ENCODE measurements at regions not wholly inside any gene's neighbourhood (a gene's known extent, or its start where the extent isn't known, plus 50 kb on each side); places are given as distances from the start of the nearest gene placed in this dataset.

DNA sequence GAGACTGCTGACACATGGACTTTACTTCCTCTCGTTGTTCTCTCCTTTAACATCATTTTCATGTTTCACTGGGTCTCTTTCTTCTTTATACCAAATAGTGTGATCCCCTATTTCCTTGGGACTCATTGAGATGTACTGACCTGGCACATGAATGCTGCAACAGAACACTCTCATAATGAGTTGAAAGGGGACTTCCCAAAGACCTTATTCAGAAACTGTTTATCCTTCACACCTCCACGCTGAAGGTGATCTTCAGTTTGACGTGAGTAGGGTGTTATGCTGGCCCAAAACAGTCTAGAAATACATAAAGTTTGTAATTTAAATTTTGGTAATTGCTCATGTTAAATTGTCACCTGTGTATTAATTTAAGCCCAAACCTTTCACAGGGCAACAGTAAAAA lies 1096.8 kb upstream of the GYPC start:
- no peak for TF ChIP-seq POLR2A (IDR thresholded peaks at IDR 0.05; ENCODE audit: insufficient read depth in 1 of 2, low read depth in 2 of 2, low read length in 2 of 2)
- TF ChIP-seq, protein P1, sequence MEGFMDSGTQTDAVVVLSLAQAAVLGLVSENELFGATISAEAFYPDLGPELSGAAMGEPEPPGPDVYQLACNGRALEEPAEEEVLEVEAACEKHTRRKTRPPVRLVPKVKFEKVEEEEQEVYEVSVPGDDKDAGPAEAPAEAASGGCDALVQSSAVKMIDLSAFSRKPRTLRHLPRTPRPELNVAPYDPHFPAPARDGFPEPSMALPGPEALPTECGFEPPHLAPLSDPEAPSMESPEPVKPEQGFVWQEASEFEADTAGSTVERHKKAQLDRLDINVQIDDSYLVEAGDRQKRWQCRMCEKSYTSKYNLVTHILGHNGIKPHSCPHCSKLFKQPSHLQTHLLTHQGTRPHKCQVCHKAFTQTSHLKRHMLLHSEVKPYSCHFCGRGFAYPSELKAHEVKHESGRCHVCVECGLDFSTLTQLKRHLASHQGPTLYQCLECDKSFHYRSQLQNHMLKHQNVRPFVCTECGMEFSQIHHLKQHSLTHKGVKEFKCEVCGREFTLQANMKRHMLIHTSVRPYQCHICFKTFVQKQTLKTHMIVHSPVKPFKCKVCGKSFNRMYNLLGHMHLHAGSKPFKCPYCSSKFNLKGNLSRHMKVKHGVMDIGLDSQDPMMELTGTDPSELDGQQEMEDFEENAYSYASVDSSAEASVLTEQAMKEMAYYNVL (CRISPR knock-in tag; IDR thresholded peaks at IDR 0.05; ENCODE audit: borderline replicate concordance), result no peak
- TF ChIP-seq SMAD3 (CRISPR knock-in tag; IDR thresholded peaks at IDR 0.05), result no peak
- TF ChIP-seq POLR2AphosphoS5 (IDR thresholded peaks at IDR 0.05; ENCODE audit: low read depth, low read length), result no peak
- TF ChIP-seq JUND (CRISPR knock-in tag; IDR thresholded peaks at IDR 0.05), result no peak
- no peak for TF ChIP-seq SP1 (IDR thresholded peaks at IDR 0.05)
- TF ChIP-seq SP1 (CRISPR knock-in tag; IDR thresholded peaks at IDR 0.05), result no peak
- TF ChIP-seq ZMYM4 (CRISPR knock-in tag; IDR thresholded peaks at IDR 0.05), result no peak
- TF ChIP-seq TAF1 (CRISPR knock-in tag; IDR thresholded peaks at IDR 0.05), result no peak
- no peak for TF ChIP-seq ZIK1 (CRISPR knock-in tag; IDR thresholded peaks at IDR 0.05; ENCODE audit: borderline replicate concordance, low read depth)

All from HepG2 (cell line).